WI38 (cell line): ENCODE measurements at regions not wholly inside any gene's neighbourhood (a gene's known extent, or its start where the extent isn't known, plus 50 kb on each side); places are given as distances from the start of the nearest gene placed in this dataset.

ENCODE experiments used
- H3K4me3 ChIP-seq: 2 replicates; pipeline ENCODE4 v1.5.1; 2011; ENCODE audit warnings: low read depth, mild to moderate bottlenecking, control low read depth, low read length
- CTCF ChIP-seq: IDR thresholded peaks from 2 replicates; pipeline ENCODE4 v1.5.1; 2012; ENCODE audit warnings: low read depth, mild to moderate bottlenecking, control low read depth, low read length

- no peak overlapping the region for H3K4me3 ChIP-seq
- TF ChIP-seq CTCF: no peak
These were observed 79.0 kb downstream of the TAF11L14 start for GRCh38 chr5:17713301-17713700.

- no peak overlapping the region for H3K4me3 ChIP-seq
- TF ChIP-seq CTCF: no peak
These were observed 79.9 kb downstream of the TAF11L14 start for GRCh38 chr5:17714186-17714585.

GRCh38 chr5:17719592-17719991 lies 85.3 kb downstream of the TAF11L14 start:
- no peak overlapping the region for H3K4me3 ChIP-seq
- no peak for TF ChIP-seq CTCF

DNA sequence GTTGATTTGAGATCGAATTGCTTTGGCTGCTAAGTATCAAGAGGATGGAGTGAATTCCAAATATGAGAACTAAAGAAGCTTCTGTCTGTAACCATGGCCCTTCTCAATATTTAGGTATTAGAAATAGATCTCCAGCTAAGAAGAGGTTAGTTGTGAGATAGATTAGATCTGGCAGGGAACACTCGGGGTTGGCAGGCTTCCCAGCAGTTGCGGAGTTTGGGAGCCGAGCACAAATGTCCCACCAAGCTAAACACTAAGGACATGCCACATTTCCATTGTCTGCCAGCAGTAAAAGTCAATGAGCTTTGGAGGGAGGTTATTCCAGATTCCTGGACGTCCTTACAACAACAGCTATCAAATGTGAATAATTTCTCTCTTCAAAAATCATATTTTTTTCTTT lies 85.8 kb downstream of the TAF11L14 start:
- H3K4me3 ChIP-seq: no peak overlapping the region
- TF ChIP-seq CTCF: no peak

GRCh38 chr5:17723876-17724275 lies 89.6 kb downstream of the TAF11L14 start:
- H3K4me3 ChIP-seq: no peak overlapping the region
- no peak for TF ChIP-seq CTCF

DNA sequence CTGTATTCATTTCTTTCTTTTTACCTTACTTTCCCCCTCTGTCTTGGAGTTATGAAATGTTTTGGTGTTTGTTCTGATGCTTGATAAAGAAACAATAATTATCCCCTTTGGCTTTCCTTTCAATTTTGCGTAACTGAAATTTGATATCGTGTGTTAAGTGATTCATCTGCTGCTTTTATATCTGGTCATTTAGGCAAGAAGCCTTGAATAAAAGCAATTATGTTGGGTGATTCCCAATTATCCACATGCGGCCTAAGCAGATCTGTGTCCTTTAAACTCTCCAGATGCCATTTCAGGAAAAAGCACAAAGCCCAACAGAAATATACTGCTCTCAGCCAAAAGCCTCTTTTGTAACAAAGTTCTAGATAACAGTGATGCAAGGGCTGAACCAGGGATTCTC lies 92.8 kb downstream of the TAF11L14 start:
- no peak for TF ChIP-seq CTCF
- no peak overlapping the region for H3K4me3 ChIP-seq

DNA sequence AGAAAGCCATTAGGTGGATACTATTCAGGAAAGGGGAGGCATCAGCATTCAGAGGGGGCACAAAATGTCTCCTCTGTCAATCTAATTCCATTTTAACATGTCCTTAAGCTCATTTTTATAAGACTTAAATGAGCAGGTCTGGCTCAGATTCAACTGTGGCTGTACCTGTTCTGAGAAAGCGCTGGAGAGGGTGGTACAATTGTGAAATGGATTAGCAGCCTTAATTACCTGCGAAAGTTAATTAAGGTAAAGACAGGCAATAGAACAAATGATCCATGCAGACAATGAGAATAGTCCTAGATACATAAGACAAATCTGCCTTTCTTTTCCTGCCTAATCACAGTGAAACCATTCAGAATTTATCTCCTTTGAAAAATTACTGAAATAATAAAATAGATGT lies 96.2 kb downstream of the TAF11L14 start:
- TF ChIP-seq CTCF: no peak
- H3K4me3 ChIP-seq: no peak overlapping the region
